B cell (primary cell): ENCODE measurements at regions not wholly inside any gene's neighbourhood (a gene's known extent, or its start where the extent isn't known, plus 50 kb on each side); places are given as distances from the start of the nearest gene placed in this dataset.

Experiments used
- EZH2 ChIP-seq: IDR thresholded peaks from 2 replicates; pipeline ENCODE4 v1.6.1; 2012; ENCODE audit warnings: borderline replicate concordance, low read depth, mild to moderate bottlenecking, moderate library complexity, low read length; ENCODE audit not compliant: insufficient read depth, poor library complexity, severe bottlenecking
- TF ChIP-seq, protein P1 (sequence below): fragments of 200-600 bp; IDR thresholded peaks from one replicate; pipeline ENCODE4 v1.8.0; 2022; ENCODE audit warnings: antibody characterized with exemption, mild to moderate bottlenecking

DNA sequence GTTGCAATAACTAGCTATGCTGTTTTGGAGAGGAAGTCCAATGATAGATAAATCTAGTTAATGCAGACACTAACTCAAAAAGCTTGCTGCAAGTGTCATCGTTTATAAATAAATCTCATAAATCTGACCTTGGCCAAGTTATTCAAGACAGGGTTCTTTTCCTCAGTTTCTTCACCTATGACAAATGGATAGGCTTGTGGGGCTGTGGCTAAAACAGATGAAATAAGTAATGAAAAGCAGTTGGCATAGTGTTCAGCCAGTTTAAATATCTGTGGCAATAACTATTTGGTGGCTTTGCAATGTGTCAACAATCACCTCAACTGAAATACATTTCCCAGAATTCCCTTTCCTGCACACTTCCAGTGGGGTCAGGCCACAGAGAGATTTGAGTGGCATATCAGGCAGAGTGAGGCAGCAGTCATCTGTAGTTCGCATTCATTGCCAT lies 169.9 kb downstream of the DYRK2 start:
- TF ChIP-seq, protein P1, sequence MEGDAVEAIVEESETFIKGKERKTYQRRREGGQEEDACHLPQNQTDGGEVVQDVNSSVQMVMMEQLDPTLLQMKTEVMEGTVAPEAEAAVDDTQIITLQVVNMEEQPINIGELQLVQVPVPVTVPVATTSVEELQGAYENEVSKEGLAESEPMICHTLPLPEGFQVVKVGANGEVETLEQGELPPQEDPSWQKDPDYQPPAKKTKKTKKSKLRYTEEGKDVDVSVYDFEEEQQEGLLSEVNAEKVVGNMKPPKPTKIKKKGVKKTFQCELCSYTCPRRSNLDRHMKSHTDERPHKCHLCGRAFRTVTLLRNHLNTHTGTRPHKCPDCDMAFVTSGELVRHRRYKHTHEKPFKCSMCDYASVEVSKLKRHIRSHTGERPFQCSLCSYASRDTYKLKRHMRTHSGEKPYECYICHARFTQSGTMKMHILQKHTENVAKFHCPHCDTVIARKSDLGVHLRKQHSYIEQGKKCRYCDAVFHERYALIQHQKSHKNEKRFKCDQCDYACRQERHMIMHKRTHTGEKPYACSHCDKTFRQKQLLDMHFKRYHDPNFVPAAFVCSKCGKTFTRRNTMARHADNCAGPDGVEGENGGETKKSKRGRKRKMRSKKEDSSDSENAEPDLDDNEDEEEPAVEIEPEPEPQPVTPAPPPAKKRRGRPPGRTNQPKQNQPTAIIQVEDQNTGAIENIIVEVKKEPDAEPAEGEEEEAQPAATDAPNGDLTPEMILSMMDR = no peak
- TF ChIP-seq EZH2 = no peak
